ENCODE measurements at regions not wholly inside any gene's neighbourhood (a gene's known extent, or its start where the extent isn't known, plus 50 kb on each side); places are given as distances from the start of the nearest gene placed in this dataset.
"Not testable (repeated sequence)": the region's sequence is repeated elsewhere in the genome, so short reads cannot be mapped to it uniquely, and the experiment has no call there.

DNA sequence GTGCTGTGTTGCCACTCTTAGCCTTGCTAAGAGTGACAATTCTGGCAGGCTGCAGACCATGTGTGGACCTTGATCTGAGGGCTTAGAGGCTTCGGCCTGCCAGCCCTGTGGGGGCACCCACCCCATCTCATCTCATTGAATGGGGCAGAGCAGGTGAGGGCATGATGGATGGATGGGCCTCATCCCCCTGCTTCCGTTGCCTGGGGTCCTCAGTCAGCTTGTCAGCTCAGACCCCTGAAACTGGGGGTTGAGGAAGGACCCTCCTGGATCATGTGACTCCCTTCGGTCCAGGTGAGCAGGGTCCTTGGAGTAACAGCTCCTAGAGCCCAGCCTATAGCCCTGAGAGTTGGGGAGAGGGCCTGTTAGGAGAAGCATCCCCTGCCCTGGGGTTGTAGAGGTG lies 3076.8 kb downstream of the RPIA start:
- H3K9me3 ChIP-seq; H3K4me3 ChIP-seq; intact Hi-C loops (cut with DNase I); H3K4me1 ChIP-seq; H3K27ac ChIP-seq; H3K36me3 ChIP-seq; ATAC-seq; H3K27me3 ChIP-seq; DNase-seq: not testable (repeated sequence)

DNA sequence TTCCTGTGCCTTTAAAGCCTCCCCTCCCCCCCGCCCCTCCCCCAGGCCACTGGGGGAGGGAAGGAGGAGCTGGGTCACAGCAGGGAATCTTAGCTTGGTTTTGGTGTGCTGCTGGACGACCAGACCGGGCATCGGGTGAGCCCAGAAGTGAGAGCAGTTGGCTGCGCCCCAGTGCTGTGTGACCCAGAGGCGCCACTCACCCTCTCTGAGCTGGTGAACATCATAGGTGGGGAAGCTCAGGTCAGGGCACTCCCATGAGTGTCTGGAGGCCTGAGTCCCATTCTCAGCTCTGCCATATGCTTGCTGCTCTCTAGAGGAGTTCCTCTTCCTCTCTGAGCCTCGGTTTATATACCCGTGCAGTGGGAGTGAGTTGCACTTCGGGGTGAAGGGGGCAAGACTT lies 3077.5 kb downstream of the RPIA start:
- DNase-seq; H3K4me1 ChIP-seq; H3K27ac ChIP-seq; intact Hi-C loops (cut with DNase I); H3K4me3 ChIP-seq; ATAC-seq; H3K9me3 ChIP-seq; H3K27me3 ChIP-seq; H3K36me3 ChIP-seq: not testable (repeated sequence)

DNA sequence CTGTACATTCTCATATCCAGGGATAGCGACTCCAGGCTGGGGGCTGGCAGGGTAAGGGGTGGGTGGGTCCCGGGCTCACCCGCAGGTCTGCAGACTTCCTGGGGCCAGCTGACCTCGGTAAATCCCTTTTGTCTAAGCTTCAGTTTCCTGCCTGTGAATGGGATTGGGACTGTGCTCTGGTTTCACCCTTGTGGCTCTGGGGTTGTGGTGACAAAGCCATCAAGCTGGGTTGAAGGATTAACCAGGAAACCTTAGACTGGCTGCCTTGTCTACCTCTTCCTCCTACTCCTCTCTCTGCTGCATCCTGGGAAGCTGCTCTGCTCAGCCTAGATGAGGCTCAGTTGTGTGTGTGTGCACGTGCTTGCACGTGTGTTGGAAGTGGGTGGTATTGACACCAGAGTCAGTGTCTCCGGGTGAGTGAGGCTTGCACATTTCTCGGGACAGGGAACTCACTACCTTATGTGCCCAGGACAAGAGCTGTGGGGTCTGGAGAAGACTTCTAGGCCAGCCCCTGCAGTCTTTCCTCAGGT lies 3078.6 kb downstream of the RPIA start:
- H3K9me3 ChIP-seq; H3K36me3 ChIP-seq; ATAC-seq; intact Hi-C loops (cut with DNase I); H3K27me3 ChIP-seq; DNase-seq; H3K4me3 ChIP-seq; H3K27ac ChIP-seq; H3K4me1 ChIP-seq: not testable (repeated sequence)

DNA sequence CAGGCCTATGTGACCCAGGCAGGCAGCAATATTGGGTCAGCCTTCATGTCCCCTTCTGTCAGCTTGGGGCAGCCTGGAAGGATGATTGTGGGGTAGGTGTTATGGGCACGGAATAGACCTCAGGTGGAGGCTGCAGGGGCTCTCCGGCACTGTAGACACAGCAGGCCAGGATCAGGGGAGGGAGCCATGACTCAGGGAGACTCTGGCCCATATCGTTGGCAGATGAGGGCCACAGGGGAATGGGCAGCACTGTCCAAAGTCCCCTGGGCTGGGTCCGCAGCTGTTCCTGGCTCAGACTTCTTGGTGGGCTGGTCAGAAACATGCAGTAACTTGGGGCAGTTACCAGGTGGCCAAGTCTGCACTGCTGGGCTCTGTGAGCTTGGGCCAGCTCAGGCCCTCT lies 3080.1 kb downstream of the RPIA start:
- H3K9me3 ChIP-seq; DNase-seq; H3K36me3 ChIP-seq; intact Hi-C loops (cut with DNase I); H3K27ac ChIP-seq; ATAC-seq; H3K27me3 ChIP-seq; H3K4me3 ChIP-seq; H3K4me1 ChIP-seq: not testable (repeated sequence)

DNA sequence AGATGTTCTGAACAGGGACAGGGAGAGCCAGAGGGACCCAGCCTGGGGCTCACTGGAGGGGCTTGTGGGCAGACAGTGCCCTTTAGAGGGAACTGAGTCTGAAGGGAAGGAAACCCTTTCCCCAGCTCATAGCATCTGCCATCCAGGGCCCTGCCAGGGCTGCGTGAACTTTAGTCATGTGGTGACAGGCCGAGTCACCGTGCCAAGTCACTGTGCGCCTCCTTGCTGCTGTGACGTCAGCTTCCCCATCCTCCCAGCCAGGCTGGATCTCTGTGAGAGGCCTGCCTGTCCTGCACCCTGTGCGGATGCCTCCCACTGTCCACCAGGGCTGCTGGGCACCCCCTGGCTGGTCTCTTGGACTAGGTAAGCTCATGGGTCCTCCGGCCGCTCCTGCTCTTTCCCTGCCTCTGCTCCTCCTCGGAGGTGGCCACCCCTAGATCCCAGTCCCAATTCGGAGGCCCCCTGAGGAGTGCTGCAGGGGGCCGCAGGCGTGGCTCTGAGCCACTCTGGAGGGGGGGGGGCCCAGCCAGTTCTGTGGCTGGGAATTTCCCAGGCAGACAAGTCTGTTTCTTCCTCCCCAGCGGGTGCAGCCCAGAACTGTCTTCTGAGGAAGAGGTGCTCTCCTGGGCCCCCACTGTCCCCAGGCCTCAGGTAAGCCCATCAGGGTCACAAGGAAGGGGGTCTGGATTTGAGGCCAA lies 3080.9 kb downstream of the RPIA start:
- DNase-seq; H3K27ac ChIP-seq; H3K4me3 ChIP-seq; intact Hi-C loops (cut with DNase I); H3K36me3 ChIP-seq; H3K9me3 ChIP-seq; H3K27me3 ChIP-seq; H3K4me1 ChIP-seq: not testable (repeated sequence)
- peak; percentile 48 for ATAC-seq

DNA sequence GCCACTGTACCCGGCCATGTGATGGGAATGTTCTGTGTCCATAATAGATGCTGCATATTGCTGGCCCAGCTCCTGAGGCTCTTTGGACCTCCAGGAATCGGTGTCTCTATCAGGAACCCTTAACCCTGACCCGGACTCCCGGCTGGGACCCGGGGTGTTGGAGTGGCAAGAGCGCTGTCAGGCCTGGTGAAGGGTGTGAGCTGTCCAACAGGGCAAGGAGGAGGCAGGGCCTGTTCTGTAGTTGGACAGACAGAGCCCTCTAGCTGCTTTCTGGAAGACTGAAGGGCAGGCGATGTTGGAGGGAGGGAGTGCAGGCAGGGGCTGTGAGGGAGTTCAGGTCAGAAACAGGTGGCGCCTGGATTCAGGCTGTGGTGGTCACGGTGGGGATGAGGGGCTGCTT lies 3082.3 kb downstream of the RPIA start:
- H3K4me3 ChIP-seq; H3K36me3 ChIP-seq; H3K27me3 ChIP-seq; H3K4me1 ChIP-seq; DNase-seq; H3K9me3 ChIP-seq; H3K27ac ChIP-seq; intact Hi-C loops (cut with DNase I); ATAC-seq: not testable (repeated sequence)

DNA sequence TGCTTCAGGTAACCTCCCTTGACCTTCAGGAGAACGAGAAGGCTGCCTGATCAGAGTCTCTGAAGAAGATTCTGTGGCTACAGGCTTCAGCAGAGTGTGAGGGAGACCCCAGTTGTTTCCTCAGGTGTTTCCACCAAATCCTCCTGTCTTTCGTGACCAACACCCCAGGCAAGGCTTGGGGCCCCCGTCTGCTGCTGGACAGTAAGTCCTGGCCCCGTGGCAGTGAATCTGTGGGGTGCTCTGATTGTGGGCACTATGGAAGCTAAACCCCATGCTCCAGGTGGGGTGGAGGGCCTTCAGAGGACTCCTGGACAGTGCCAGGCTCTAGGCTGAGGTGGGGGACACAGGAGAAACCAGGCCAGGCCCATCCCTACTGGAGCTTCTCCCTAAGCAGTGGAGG lies 3083.7 kb downstream of the RPIA start:
- intact Hi-C loops (cut with DNase I); H3K27ac ChIP-seq; H3K4me1 ChIP-seq; ATAC-seq; H3K27me3 ChIP-seq; H3K4me3 ChIP-seq; DNase-seq; H3K36me3 ChIP-seq; H3K9me3 ChIP-seq: not testable (repeated sequence)

DNA sequence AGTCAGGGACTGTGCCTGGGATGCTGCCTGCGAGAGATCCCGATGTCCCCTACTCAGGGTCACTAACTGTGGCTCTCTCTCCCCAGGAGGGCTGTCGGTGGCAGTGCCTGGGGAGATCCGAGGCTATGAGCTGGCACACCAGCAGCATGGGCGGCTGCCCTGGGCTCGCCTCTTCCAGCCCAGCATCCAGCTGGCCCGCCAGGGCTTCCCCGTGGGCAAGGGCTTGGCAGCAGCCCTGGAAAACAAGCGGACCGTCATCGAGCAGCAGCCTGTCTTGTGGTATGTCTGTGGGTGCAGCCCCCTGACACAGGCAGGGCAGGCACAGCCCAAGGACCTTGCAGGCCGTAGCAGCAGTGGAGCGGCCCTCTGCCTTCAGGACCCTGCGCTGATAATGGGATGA lies 3088.9 kb downstream of the RPIA start:
- H3K4me1 ChIP-seq; H3K27ac ChIP-seq; H3K4me3 ChIP-seq; H3K9me3 ChIP-seq; DNase-seq; H3K27me3 ChIP-seq; intact Hi-C loops (cut with DNase I); H3K36me3 ChIP-seq; ATAC-seq: not testable (repeated sequence)

DNA sequence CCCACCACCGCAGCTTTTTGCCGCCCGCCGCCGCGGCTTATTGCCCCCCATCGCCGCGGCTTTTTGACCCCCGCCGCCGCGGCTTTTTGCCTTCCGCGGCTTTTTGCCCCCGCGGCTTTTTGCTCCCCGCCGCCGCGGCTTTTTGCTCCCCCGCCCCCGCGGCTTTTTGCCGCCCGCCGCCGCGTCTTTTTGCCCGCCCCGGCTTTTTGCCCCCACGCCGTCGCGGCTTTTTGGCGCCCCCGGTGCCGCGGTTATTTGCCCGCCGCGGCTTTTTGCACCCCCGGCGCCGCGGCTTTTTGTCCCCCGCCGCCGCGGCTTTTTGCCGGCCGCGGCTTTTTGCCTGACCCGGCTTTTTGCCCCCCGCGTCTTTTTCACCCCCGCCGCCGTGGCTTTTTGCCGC lies 3061.8 kb upstream of the TEKT4 start:
- H3K27me3 ChIP-seq; ATAC-seq; H3K36me3 ChIP-seq; H3K27ac ChIP-seq; intact Hi-C loops (cut with DNase I); H3K9me3 ChIP-seq; H3K4me3 ChIP-seq; H3K4me1 ChIP-seq: not testable (repeated sequence)
- DNase-seq, result peak; percentile 13

DNA sequence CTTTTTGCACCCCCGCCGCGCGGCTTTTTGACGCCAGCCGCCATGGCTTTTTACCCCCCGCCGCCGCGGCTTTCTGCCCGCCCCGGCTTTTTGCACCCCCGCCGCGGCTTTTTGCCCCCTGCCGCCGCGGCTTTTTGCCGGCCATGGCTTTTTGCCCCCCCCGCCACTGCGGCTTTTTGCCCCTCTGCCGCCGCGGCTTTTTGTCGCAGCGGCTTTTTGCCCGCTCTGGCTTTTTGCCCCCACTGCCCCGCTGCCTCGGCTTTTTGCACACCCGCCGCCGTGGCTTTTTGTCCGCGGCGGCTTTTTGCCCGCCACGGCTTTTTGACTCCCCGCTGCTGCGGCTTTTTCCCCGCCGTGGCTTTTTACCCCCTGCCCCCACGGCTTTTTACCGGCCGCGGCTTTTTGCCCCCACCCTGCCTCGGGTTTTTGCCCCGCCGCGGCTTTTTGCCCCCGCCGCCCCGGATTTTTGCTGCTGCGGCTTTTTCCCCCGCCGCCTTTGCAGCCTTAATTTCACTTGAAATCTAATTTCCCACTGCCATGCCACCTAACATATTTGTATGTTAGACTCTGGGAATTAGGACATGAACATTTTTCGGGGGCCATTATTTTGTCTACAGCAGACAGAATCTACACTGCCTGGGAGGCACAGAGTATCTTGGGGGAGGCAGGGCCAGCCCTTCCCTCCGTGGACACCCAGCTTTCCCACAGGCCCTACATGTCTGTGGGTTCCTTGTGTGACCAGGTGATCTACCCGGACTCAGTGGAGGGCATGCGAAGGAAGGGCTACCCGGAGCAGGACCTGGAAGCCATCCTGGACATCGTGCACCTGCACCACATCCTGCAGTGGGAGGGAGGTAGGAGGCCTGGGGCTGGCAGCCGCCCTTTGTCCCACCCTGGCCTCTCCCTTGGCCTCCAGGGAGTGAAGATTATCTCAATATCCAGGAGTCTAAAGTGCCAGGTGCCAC lies 3031.0 kb upstream of the TEKT4 start:
- no peak overlapping the region for H3K4me3 ChIP-seq
- intact Hi-C loops (cut with DNase I), result no loop called here
- no peaks in the 10 kb centered on the region for H3K36me3 ChIP-seq
- no peak overlapping the region for H3K27ac ChIP-seq
- DNase-seq, result peak; percentile 54
- peaks cover 12% of the 10 kb centered on the region for H3K27me3 ChIP-seq
- no peaks in the 10 kb centered on the region for H3K4me1 ChIP-seq
- no peak for ATAC-seq
- no peaks in the 10 kb centered on the region for H3K9me3 ChIP-seq
- TF ChIP-seq, protein P1, sequence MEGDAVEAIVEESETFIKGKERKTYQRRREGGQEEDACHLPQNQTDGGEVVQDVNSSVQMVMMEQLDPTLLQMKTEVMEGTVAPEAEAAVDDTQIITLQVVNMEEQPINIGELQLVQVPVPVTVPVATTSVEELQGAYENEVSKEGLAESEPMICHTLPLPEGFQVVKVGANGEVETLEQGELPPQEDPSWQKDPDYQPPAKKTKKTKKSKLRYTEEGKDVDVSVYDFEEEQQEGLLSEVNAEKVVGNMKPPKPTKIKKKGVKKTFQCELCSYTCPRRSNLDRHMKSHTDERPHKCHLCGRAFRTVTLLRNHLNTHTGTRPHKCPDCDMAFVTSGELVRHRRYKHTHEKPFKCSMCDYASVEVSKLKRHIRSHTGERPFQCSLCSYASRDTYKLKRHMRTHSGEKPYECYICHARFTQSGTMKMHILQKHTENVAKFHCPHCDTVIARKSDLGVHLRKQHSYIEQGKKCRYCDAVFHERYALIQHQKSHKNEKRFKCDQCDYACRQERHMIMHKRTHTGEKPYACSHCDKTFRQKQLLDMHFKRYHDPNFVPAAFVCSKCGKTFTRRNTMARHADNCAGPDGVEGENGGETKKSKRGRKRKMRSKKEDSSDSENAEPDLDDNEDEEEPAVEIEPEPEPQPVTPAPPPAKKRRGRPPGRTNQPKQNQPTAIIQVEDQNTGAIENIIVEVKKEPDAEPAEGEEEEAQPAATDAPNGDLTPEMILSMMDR (IDR thresholded peaks at IDR 0.05), result no peak

DNA sequence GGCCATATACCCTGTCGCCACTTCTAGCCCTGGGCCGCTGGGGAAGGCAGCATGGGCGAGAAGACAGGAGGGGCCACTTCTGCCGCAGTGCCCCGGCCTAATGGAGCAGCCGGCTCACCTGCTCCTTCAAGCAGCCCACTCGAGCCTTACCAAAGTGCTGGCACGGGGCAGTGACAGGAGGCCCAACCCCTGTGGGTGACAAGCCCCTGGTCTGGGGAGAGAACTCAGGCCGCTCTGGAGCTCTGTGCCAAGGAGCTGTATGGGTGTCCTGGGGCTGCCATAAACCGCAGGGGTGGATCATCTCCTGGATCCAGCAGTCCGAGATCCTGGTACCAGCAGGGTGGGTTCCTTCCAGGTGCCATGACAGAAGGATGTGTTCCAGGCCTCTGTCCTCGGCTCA lies 3029.0 kb upstream of the TEKT4 start:
- intact Hi-C loops (cut with DNase I); DNase-seq: not testable (repeated sequence)
- peaks cover 12% of the 10 kb centered on the region for H3K27me3 ChIP-seq

DNA sequence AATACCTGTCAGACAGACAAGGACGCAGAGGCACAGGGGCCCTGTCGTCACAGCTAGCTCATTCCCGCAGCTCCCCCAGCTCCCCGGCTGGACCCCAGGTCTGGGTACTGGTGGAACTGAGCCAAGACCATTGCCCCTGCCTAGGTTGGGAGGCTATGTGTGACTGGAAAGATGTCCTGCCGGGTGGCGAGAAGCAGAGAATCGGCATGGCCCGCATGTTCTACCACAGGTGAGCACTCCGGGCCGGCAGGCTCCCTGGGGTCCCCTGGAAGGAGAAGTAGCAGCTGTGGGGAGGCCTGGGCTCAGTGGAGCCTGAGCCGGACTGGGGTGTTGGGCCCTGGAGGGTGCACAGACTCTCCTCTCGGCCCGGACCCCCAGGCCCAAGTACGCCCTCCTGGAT lies 3028.3 kb upstream of the TEKT4 start:
- H3K27ac ChIP-seq; H3K4me3 ChIP-seq; intact Hi-C loops (cut with DNase I); H3K4me1 ChIP-seq; H3K9me3 ChIP-seq; ATAC-seq; DNase-seq; H3K36me3 ChIP-seq: not testable (repeated sequence)
- H3K27me3 ChIP-seq, result peaks cover 12% of the 10 kb centered on the region

More for the DNA sequence above, 3029.0 kb upstream of the TEKT4 start:
- not testable (repeated sequence) for H3K4me3 ChIP-seq, H3K9me3 ChIP-seq, ATAC-seq, H3K27ac ChIP-seq, H3K4me1 ChIP-seq, H3K36me3 ChIP-seq

All from upper lobe of right lung (tissue), 1 donor.